Upper lobe of right lung (tissue), 1 donor: ENCODE measurements at regions not wholly inside any gene's neighbourhood (a gene's known extent, or its start where the extent isn't known, plus 50 kb on each side); places are given as distances from the start of the nearest gene placed in this dataset.

ENCODE experiments used
- ATAC-seq: fragments of 200-7000 bp; cut with Tn5 transposase; one replicate; pipeline ENCODE4 v1.9.1; 2020; ENCODE audit warnings: mild to moderate bottlenecking, moderate library complexity
- DNase-seq: peaks from one replicate; pipeline ENCODE4 v3.0.0-alpha.2; 2020
- H3K27ac ChIP-seq: fragments of 200-600 bp; one replicate; pipeline ENCODE4 v1.8.0; 2022
- H3K27me3 ChIP-seq: fragments of 200-600 bp; one replicate; pipeline ENCODE4 v1.8.0; 2022; ENCODE audit warnings: mild to moderate bottlenecking
- H3K36me3 ChIP-seq: fragments of 200-600 bp; one replicate; pipeline ENCODE4 v1.8.0; 2022
- H3K4me1 ChIP-seq: fragments of 200-600 bp; one replicate; pipeline ENCODE4 v1.8.0; 2022
- H3K4me3 ChIP-seq: fragments of 200-600 bp; one replicate; pipeline ENCODE4 v1.8.0; 2022; ENCODE audit warnings: mild to moderate bottlenecking
- H3K9me3 ChIP-seq: fragments of 200-600 bp; one replicate; pipeline ENCODE4 v1.8.0; 2022
- CTCF ChIP-seq: fragments of 200-600 bp; IDR thresholded peaks from one replicate; pipeline ENCODE4 v1.8.0; 2022; ENCODE audit warnings: antibody characterized with exemption
- intact Hi-C: fragments of 100-400 bp; cut with DNase I; formaldehyde crosslinking; loops from one replicate; pipeline ENCODE4 v1.11.0; 2022
- donor health status: DM: no; HTN: yes; CAD: no; lungs with severe emphysema.

- intact Hi-C loops: no loop called here
- H3K27ac ChIP-seq: no peak overlapping the region
- TF ChIP-seq CTCF: no peak
- no peak for DNase-seq
- H3K36me3 ChIP-seq: no peaks in the 10 kb centered on the region
- no peak overlapping the region for H3K4me3 ChIP-seq
- H3K4me1 ChIP-seq: no peaks in the 10 kb centered on the region
- H3K9me3 ChIP-seq: no peaks in the 10 kb centered on the region
- no peaks in the 10 kb centered on the region for H3K27me3 ChIP-seq
- ATAC-seq: no peak
Observed at GRCh38 chr3:3237979-3238378, 58.5 kb upstream of the CRBN start.

- no peaks in the 10 kb centered on the region for H3K9me3 ChIP-seq
- no peaks in the 10 kb centered on the region for H3K27me3 ChIP-seq
- no peaks in the 10 kb centered on the region for H3K4me1 ChIP-seq
- H3K27ac ChIP-seq: no peak overlapping the region
- no peak for ATAC-seq
- no peak for DNase-seq
- no peak overlapping the region for H3K4me3 ChIP-seq
- H3K36me3 ChIP-seq: no peaks in the 10 kb centered on the region
- no peak for TF ChIP-seq CTCF
- intact Hi-C loops: no loop called here
Observed at GRCh38 chr3:3232251-3232650, 52.8 kb upstream of the CRBN start.
